ENCODE measurements at regions not wholly inside any gene's neighbourhood (a gene's known extent, or its start where the extent isn't known, plus 50 kb on each side); places are given as distances from the start of the nearest gene placed in this dataset.

GRCh38 chr10:2918489-2918888 is 148.9 kb upstream of the PFKP start:
- Histone ChIP-seq H3K4me1 (ENCODE audit: insufficient read depth, low read length) (no peaks in the 10 kb centered on the region), H3K27me3 (ENCODE audit: insufficient read depth, low read length) (no peaks in the 10 kb centered on the region), H2BK12ac (ENCODE audit: insufficient read length, low read depth, low read length) (no peak overlapping the region), H3T11ph (ENCODE audit: low read length) (no peak overlapping the region), H3K23me2 (ENCODE audit: insufficient read length, low read depth, low read length, poor library complexity, severe bottlenecking) (no peaks in the 10 kb centered on the region), H4K5ac (ENCODE audit: insufficient read length, low read depth, low read length) (no peak overlapping the region), H2BK120ac (ENCODE audit: low read depth, low read length, poor library complexity, severe bottlenecking) (no peak overlapping the region), H3K18ac (ENCODE audit: insufficient read length, low read depth, low read length) (no peak overlapping the region), H2BK20ac (ENCODE audit: low read depth, low read length, poor library complexity, severe bottlenecking) (no peak overlapping the region), H2BK5ac (ENCODE audit: insufficient read length, low read length) (no peak overlapping the region), H3K9me3 (ENCODE audit: control insufficient read depth, low read depth, low read length) (no peaks in the 10 kb centered on the region), H2AK5ac (ENCODE audit: insufficient read length, low read length) (no peak overlapping the region), H4K8ac (replicated peaks; ENCODE audit: insufficient read length, low read depth, low read length) (no peak overlapping the region), H2AFZ (ENCODE audit: low read length) (no peak overlapping the region), H3K9ac (ENCODE audit: extremely low read depth, insufficient read length, low read length) (no peak overlapping the region), H4K20me1 (ENCODE audit: control insufficient read depth, insufficient read depth, insufficient read length) (no peaks in the 10 kb centered on the region), H3K79me2 (ENCODE audit: insufficient read depth, low read length) (no peaks in the 10 kb centered on the region), H3K14ac (ENCODE audit: insufficient read depth, low read length) (no peak overlapping the region), H2BK15ac (ENCODE audit: low read depth, low read length) (no peak overlapping the region), H3K4ac (ENCODE audit: low read depth, low read length) (no peak overlapping the region), H4K91ac (ENCODE audit: insufficient read length, low read depth, low read length) (no peak overlapping the region), H3K79me1 (ENCODE audit: insufficient read depth, low read depth, low read length, poor library complexity, severe bottlenecking) (no peaks in the 10 kb centered on the region), H3K27ac (ENCODE audit: insufficient read length, low read depth, low read length) (no peak overlapping the region), H3K56ac (ENCODE audit: insufficient read length, low read depth, low read length) (no peak overlapping the region), H3K4me2 (ENCODE audit: insufficient read depth, insufficient read length, low read length) (no peak overlapping the region), H3K23ac (ENCODE audit: insufficient read length, low read depth, low read length) (no peak overlapping the region)
- Mint-ChIP-seq H3K27me3 (ENCODE audit: low read depth) (peaks cover 4% of the 10 kb centered on the region), H3K36me3 (ENCODE audit: insufficient read depth in 1 of 3, low read depth in 3 of 3) (peaks cover 0 to 9% (median 0%) of the 10 kb centered on the region in 3 experiments; a peak in 2 of 7 replicates), H3K27ac (peak overlapping the region in 2 of 3 experiments; percentile 73 to 93; a peak in 3 of 7 replicates), H3K4me3 (no peak overlapping the region), H3K9me3 (peaks cover 4 to 7% of the 10 kb centered on the region in 2 experiments; a peak in 3 of 5 replicates), H3K4me1 (peaks cover 27 to 29% of the 10 kb centered on the region in 2 experiments)
- no peak for TF ChIP-seq CTCF (conservative IDR thresholded peaks at IDR 0.05)
- WGBS (ENCODE audit: extremely low coverage, insufficient read length, low lambda C conversion rate): no CpG with 5 or more reads among the region's 1 CpG
- DNase-seq: no peak
